ENCODE measurements at regions not wholly inside any gene's neighbourhood (a gene's known extent, or its start where the extent isn't known, plus 50 kb on each side); places are given as distances from the start of the nearest gene placed in this dataset.

GRCh38 chr2:150675807-150676206 is 188.3 kb upstream of the RND3 start:
- TF ChIP-seq CTCF (IDR thresholded peaks at IDR 0.05; ENCODE audit: low read depth, low read length) (no peak), EZH2phosphoT487 (IDR thresholded peaks at IDR 0.05; ENCODE audit: low read depth) (no peak)

Measured in OCI-LY3 (cell line).